CD4-positive, alpha-beta memory T cell (primary cell): ENCODE measurements at regions not wholly inside any gene's neighbourhood (a gene's known extent, or its start where the extent isn't known, plus 50 kb on each side); places are given as distances from the start of the nearest gene placed in this dataset.
A peak's percentile ranks its signal among the peaks of the same experiment; 100 is the strongest.

Experiments
- CTCF ChIA-PET: fragments of 350-600 bp; sonication (Branson Sonifier 250); formaldehyde crosslinking; loops from one replicate; lab custom pipeline; 2021; ENCODE audit warnings: inconsistent platforms; ENCODE audit not compliant: partially characterized antibody; lab: Charles Lee
- POLR2A ChIA-PET: fragments of 350-600 bp; sonication (Branson Sonifier 250); formaldehyde crosslinking; loops from one replicate; lab custom pipeline; 2021; ENCODE audit not compliant: partially characterized antibody; lab: Charles Lee
- DNase-seq, 5 donors: peaks; one replicate each; pipeline versions ENCODE4 v3.0.0 to v3.0.0-alpha.2; 2020 to 2022; ENCODE audit warnings: mixed read lengths in 1 of 5
- H3K27ac ChIP-seq: one replicate; pipeline ENCODE4 v1.7.0; 2013; ENCODE audit warnings: low read depth, low read length
- H3K27me3 ChIP-seq: 2 replicates; pipeline ENCODE4 v1.7.0; 2013; ENCODE audit warnings: mild to moderate bottlenecking, low read length, moderate library complexity; ENCODE audit not compliant: insufficient read depth
- H3K36me3 ChIP-seq: 2 replicates; pipeline ENCODE4 v1.7.0; 2013; ENCODE audit warnings: mild to moderate bottlenecking, low read length, moderate library complexity; ENCODE audit not compliant: insufficient read depth
- H3K4me1 ChIP-seq: 2 replicates; pipeline ENCODE4 v1.7.0; 2013; ENCODE audit warnings: mild to moderate bottlenecking, low read length, moderate library complexity; ENCODE audit not compliant: insufficient read depth
- H3K4me3 ChIP-seq, 2 donors: one replicate each; pipeline ENCODE4 v1.7.0; 2013; ENCODE audit warnings: low read length in 2 of 2, mild to moderate bottlenecking in 1 of 2
- H3K9me3 ChIP-seq, 2 donors: one replicate each; pipeline ENCODE4 v1.7.0; 2013; ENCODE audit warnings: low read length in 2 of 2, control low read depth in 1 of 2; ENCODE audit not compliant: control insufficient read depth in 1 of 2
- H3K27ac Mint-ChIP-seq, 7 donors: one replicate each; pipeline ENCODE4 v1.8.0; 2020 to 2021; ENCODE audit warnings: mixed read lengths in 7 of 7, mild to moderate bottlenecking in 6 of 7, inconsistent platforms in 3 of 7, moderate library complexity in 3 of 7
- H3K27me3 Mint-ChIP-seq, 2 donors: one replicate each; pipeline ENCODE4 v1.8.0; 2020 to 2021; ENCODE audit warnings: mixed read lengths in 2 of 2
- H3K36me3 Mint-ChIP-seq, 2 donors: one replicate each; pipeline ENCODE4 v1.8.0; 2020 to 2021; ENCODE audit warnings: mixed read lengths in 2 of 2, inconsistent platforms in 1 of 2, mild to moderate bottlenecking in 1 of 2
- H3K4me1 Mint-ChIP-seq, 4 donors: one replicate each; pipeline ENCODE4 v1.8.0; 2020 to 2021; ENCODE audit warnings: mixed read lengths in 4 of 4, mild to moderate bottlenecking in 1 of 4
- H3K4me3 Mint-ChIP-seq, 8 donors: one replicate each; pipeline ENCODE4 v1.8.0; 2020 to 2021; ENCODE audit warnings: mixed read lengths in 8 of 8, mild to moderate bottlenecking in 7 of 8, moderate library complexity in 6 of 8, inconsistent platforms in 3 of 8
- H3K9me3 Mint-ChIP-seq, 8 donors: one replicate each; pipeline ENCODE4 v1.8.0; 2020 to 2021; ENCODE audit warnings: mixed read lengths in 8 of 8, mild to moderate bottlenecking in 5 of 8, inconsistent platforms in 3 of 8, moderate library complexity in 1 of 8
- intact Hi-C: fragments of 100-400 bp; cut with micrococcal nuclease; formaldehyde crosslinking; loops from one replicate; pipeline ENCODE4 v1.15.1; 2023

GRCh38 chr1:235059221-235059620 lies 69.4 kb downstream of the TOMM20 start:
- CTCF ChIA-PET = no interaction called here
- intact Hi-C loops = no loop called here
- H3K27me3 Mint-ChIP-seq = no peaks in the 10 kb centered on the region

GRCh38 chr1:235058695-235059094 lies 69.9 kb downstream of the TOMM20 start:
- Histone ChIP-seq H3K4me3 (no peak overlapping the region), H3K27me3 (no peaks in the 10 kb centered on the region), H3K9me3 (no peaks in the 10 kb centered on the region), H3K27ac (no peak overlapping the region), H3K36me3 (no peaks in the 10 kb centered on the region), H3K4me1 (peaks cover 14% of the 10 kb centered on the region)
- DNase-seq = no peak
- H3K9me3 Mint-ChIP-seq = no peaks in the 10 kb centered on the region
- peak overlapping the region in 2 of 7 donors; percentile 16 to 24 for H3K27ac Mint-ChIP-seq
- no peak overlapping the region for H3K4me3 Mint-ChIP-seq
- intact Hi-C loops = no loop called here
- CTCF ChIA-PET = interaction anchor here (0.8 kb wide), 1 partner anchor 294 kb away, joined by 3 read pairs; no protein-coding TSS in a partner anchor
- H3K4me1 Mint-ChIP-seq = peaks cover 12 to 28% (median 18%) of the 10 kb centered on the region in 4 donors
- H3K27me3 Mint-ChIP-seq = no peaks in the 10 kb centered on the region
- H3K36me3 Mint-ChIP-seq = no peaks in the 10 kb centered on the region
- POLR2A ChIA-PET = no interaction called here

More at GRCh38 chr1:235059221-235059620, 69.4 kb downstream of the TOMM20 start:
- Mint-ChIP-seq H3K9me3 (no peaks in the 10 kb centered on the region), H3K4me3 (no peak overlapping the region), H3K36me3 (no peaks in the 10 kb centered on the region), H3K4me1 (peaks cover 12 to 31% (median 18%) of the 10 kb centered on the region in 4 donors), H3K27ac (no peak overlapping the region)
- Histone ChIP-seq H3K4me3 (no peak overlapping the region), H3K9me3 (no peaks in the 10 kb centered on the region), H3K27ac (no peak overlapping the region), H3K27me3 (no peaks in the 10 kb centered on the region), H3K36me3 (no peaks in the 10 kb centered on the region), H3K4me1 (peaks cover 14% of the 10 kb centered on the region)
- POLR2A ChIA-PET = no interaction called here
- DNase-seq = no peak

GRCh38 chr1:235057385-235058306 lies 71.0 kb downstream of the TOMM20 start:
- DNase-seq = no peak
- ChIA-PET POLR2A (no interaction called here), CTCF (interaction anchor here (0.8 kb wide), 1 partner anchor 296 kb away, joined by 3 read pairs; no protein-coding TSS in a partner anchor)
- no peaks in the 10 kb centered on the region for H3K9me3 Mint-ChIP-seq
- H3K4me1 Mint-ChIP-seq = peaks cover 3 to 17% (median 9%) of the 10 kb centered on the region in 4 donors
- H3K27ac Mint-ChIP-seq = no peak overlapping the region
- no peaks in the 10 kb centered on the region for H3K27me3 Mint-ChIP-seq
- intact Hi-C loops = no loop called here
- H3K27me3 ChIP-seq = no peaks in the 10 kb centered on the region
- no peaks in the 10 kb centered on the region for H3K9me3 ChIP-seq
- H3K4me3 ChIP-seq = no peak overlapping the region
- no peaks in the 10 kb centered on the region for H3K36me3 ChIP-seq
- H3K27ac ChIP-seq = no peak overlapping the region
- H3K36me3 Mint-ChIP-seq = no peaks in the 10 kb centered on the region
- no peak overlapping the region for H3K4me3 Mint-ChIP-seq
- peaks cover 3% of the 10 kb centered on the region for H3K4me1 ChIP-seq

GRCh38 chr1:235056937-235057336 lies 71.7 kb downstream of the TOMM20 start:
- Mint-ChIP-seq H3K27ac (peak overlapping the region in 2 of 7 donors; percentile 57 to 60), H3K27me3 (no peaks in the 10 kb centered on the region), H3K9me3 (no peaks in the 10 kb centered on the region), H3K4me3 (no peak overlapping the region), H3K4me1 (peaks cover 3 to 14% (median 7%) of the 10 kb centered on the region in 4 donors), H3K36me3 (no peaks in the 10 kb centered on the region)
- POLR2A ChIA-PET = no interaction called here
- Histone ChIP-seq H3K9me3 (no peaks in the 10 kb centered on the region), H3K4me3 (no peak overlapping the region), H3K27ac (no peak overlapping the region), H3K4me1 (no peaks in the 10 kb centered on the region), H3K36me3 (no peaks in the 10 kb centered on the region), H3K27me3 (no peaks in the 10 kb centered on the region)
- intact Hi-C loops = no loop called here
- DNase-seq = no peak
- CTCF ChIA-PET = no interaction called here

- DNase-seq = no peak
- H3K4me3 Mint-ChIP-seq = no peak overlapping the region
- Histone ChIP-seq H3K4me3 (no peak overlapping the region), H3K27ac (no peak overlapping the region), H3K27me3 (no peaks in the 10 kb centered on the region), H3K4me1 (no peaks in the 10 kb centered on the region), H3K9me3 (no peaks in the 10 kb centered on the region), H3K36me3 (no peaks in the 10 kb centered on the region)
- POLR2A ChIA-PET = no interaction called here
- H3K27ac Mint-ChIP-seq = no peak overlapping the region
- no peaks in the 10 kb centered on the region for H3K9me3 Mint-ChIP-seq
- intact Hi-C loops = no loop called here
- H3K27me3 Mint-ChIP-seq = no peaks in the 10 kb centered on the region
- CTCF ChIA-PET = no interaction called here
- H3K4me1 Mint-ChIP-seq = peaks cover 0 to 1% (median 1%) of the 10 kb centered on the region in 4 donors
- H3K36me3 Mint-ChIP-seq = no peaks in the 10 kb centered on the region
Measured at GRCh38 chr1:235054936-235055335, 73.7 kb downstream of the TOMM20 start.

GRCh38 chr1:235054466-235054865 lies 74.2 kb downstream of the TOMM20 start:
- H3K36me3 ChIP-seq = no peaks in the 10 kb centered on the region
- POLR2A ChIA-PET = no interaction called here
- Mint-ChIP-seq H3K9me3 (no peaks in the 10 kb centered on the region), H3K27me3 (no peaks in the 10 kb centered on the region), H3K27ac (peak overlapping the region in 2 of 7 donors; percentile 12 to 50), H3K4me3 (no peak overlapping the region), H3K36me3 (no peaks in the 10 kb centered on the region), H3K4me1 (peaks cover 0 to 1% (median under 1%) of the 10 kb centered on the region in 4 donors)
- no peaks in the 10 kb centered on the region for H3K27me3 ChIP-seq
- H3K27ac ChIP-seq = no peak overlapping the region
- H3K4me1 ChIP-seq = no peaks in the 10 kb centered on the region
- H3K4me3 ChIP-seq = no peak overlapping the region
- no peaks in the 10 kb centered on the region for H3K9me3 ChIP-seq
- CTCF ChIA-PET = interaction anchor here (0.9 kb wide), 1 partner anchor 10 kb away, joined by 3 read pairs; no protein-coding TSS in a partner anchor
- intact Hi-C loops = no loop called here
- DNase-seq = no peak

GRCh38 chr1:235052067-235053008 lies 76.3 kb downstream of the TOMM20 start:
- no peak overlapping the region for H3K27ac ChIP-seq
- no peak overlapping the region for H3K4me3 ChIP-seq
- no peaks in the 10 kb centered on the region for H3K9me3 Mint-ChIP-seq
- H3K4me1 ChIP-seq = peaks cover 10% of the 10 kb centered on the region
- CTCF ChIA-PET = interaction anchor here (1.4 kb wide), 1 partner anchor 31 kb away, joined by 4 read pairs; no protein-coding TSS in a partner anchor
- H3K27ac Mint-ChIP-seq = peak overlapping the region in 1 of 7 donors; percentile 67
- H3K27me3 ChIP-seq = no peaks in the 10 kb centered on the region
- peaks cover 5 to 8% (median 7%) of the 10 kb centered on the region in 4 donors for H3K4me1 Mint-ChIP-seq
- no peak for DNase-seq
- no peaks in the 10 kb centered on the region for H3K9me3 ChIP-seq
- POLR2A ChIA-PET = no interaction called here
- no peaks in the 10 kb centered on the region for H3K36me3 Mint-ChIP-seq
- no peaks in the 10 kb centered on the region for H3K36me3 ChIP-seq
- H3K4me3 Mint-ChIP-seq = no peak overlapping the region
- intact Hi-C loops = no loop called here
- H3K27me3 Mint-ChIP-seq = no peaks in the 10 kb centered on the region
